Adrenal gland (tissue), 9 donors: ENCODE measurements at regions not wholly inside any gene's neighbourhood (a gene's known extent, or its start where the extent isn't known, plus 50 kb on each side); places are given as distances from the start of the nearest gene placed in this dataset.

Experiments used
- DNase-seq, 7 donors: peaks; one replicate each; pipeline ENCODE4 v3.0.0-alpha.2; 2019 to 2020
- H3K27ac ChIP-seq, 5 donors: fragments of 200-600 bp; sonication (generic) in 4 of 5; 1 replicate in 3 of 5; 2 replicates in 2 of 5; pipeline versions ENCODE4 v1.5.1 to v1.8.0; 2016 to 2020; ENCODE audit warnings: mild to moderate bottlenecking in 1 of 5
- H3K27me3 ChIP-seq: fragments of 200-600 bp; 2 replicates; pipeline ENCODE4 v1.8.0; 2021
- H3K36me3 ChIP-seq, 2 donors: fragments of 200-600 bp; replicated peaks in 1 of 2; 1 replicate in 1 of 2; 2 replicates in 1 of 2; pipeline versions ENCODE4 v1.5.1 to v1.8.0; 2018 to 2022
- H3K4me1 ChIP-seq, 2 donors: fragments of 200-600 bp; replicated peaks in 1 of 2; 1 replicate in 1 of 2; 2 replicates in 1 of 2; pipeline versions ENCODE4 v1.5.1 to v1.8.0; 2018 to 2021
- H3K4me3 ChIP-seq, 4 donors: fragments of 200-600 bp; sonication (generic) in 3 of 4; one replicate each; pipeline ENCODE4 v1.5.1; 2016 to 2018
- H3K9me3 ChIP-seq, 3 donors: fragments of 200-600 bp; sonication (generic) in 1 of 3; replicated peaks in 1 of 3; 1 replicate in 2 of 3; 2 replicates in 1 of 3; pipeline versions ENCODE4 v1.5.1 to v1.8.0; 2016 to 2021
- POLR2A ChIP-seq, 2 donors: fragments of 450-650 bp; IDR thresholded peaks; one replicate each; pipeline ENCODE4 v1.6.1; 2017; ENCODE audit warnings: antibody characterized with exemption in 2 of 2, mild to moderate bottlenecking in 2 of 2, moderate library complexity in 1 of 2
- WGBS, 4 donors: extraction: QIAGEN DNeasy Blood & Tissue Kit in 2 of 4; methylation state at CpG; one replicate each; pipeline versions ENCODE4 v1.1.5 to v1.1.7; 2013 to 2017; 5-methylcytosine and 5-hydroxymethylcytosine counted together
- intact Hi-C, 2 donors: fragments of 100-400 bp; cut with DNase I; formaldehyde crosslinking; loops; one replicate each; pipeline versions ENCODE4 v1.14.1 to v1.15.0; 2022 to 2023
- TF ChIP-seq, protein P1 (sequence below), 6 experiments: fragments of 450-650 bp in 4 of 6; fragments of 200-600 bp in 2 of 6; sonication (generic) in 1 of 6; IDR thresholded peaks; 1 replicate in 5 of 6; 2 replicates in 1 of 6; pipeline versions ENCODE4 v1.5.1 to v1.8.0; 2016 to 2021; ENCODE audit warnings: antibody characterized with exemption in 6 of 6, mild to moderate bottlenecking in 2 of 6, moderate library complexity in 1 of 6
- donor health status: healthy with polysubstance abuse.
- donor health status: Bipolar disorder and iron deficiency.
- donor health status: DM: yes; HTN: yes; CAD: no.
- donor health status: DM: no; HTN: no; CAD: no.
- donor health status: DM: no; HTN: no; CAD: no.

DNA sequence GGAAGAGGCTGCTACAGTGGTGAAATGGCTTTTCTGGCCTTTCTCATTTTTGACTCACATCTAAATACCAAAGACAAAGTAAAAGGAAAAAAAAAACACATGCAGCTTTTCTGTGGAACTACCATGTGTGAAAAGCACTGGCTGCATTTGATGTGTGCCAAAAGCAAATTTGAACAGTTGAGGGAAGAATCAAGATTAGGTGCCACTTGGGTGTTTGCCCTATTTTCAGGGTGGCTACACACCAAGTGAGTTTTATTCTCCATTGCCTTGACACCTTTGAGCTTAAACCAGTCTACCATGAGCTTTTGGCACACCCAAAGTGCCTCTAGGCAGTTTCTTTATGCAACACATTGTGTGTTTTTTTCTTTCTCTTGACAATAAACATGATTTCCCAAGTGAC, 423.9 kb downstream of the FAM133A start:
- Histone ChIP-seq H3K4me1 (no peaks in the 10 kb centered on the region), H3K9me3 (no peaks in the 10 kb centered on the region), H3K4me3 (no peak overlapping the region), H3K27me3 (peaks cover 14% of the 10 kb centered on the region), H3K27ac (no peak overlapping the region), H3K36me3 (no peaks in the 10 kb centered on the region)
- TF ChIP-seq, protein P1, sequence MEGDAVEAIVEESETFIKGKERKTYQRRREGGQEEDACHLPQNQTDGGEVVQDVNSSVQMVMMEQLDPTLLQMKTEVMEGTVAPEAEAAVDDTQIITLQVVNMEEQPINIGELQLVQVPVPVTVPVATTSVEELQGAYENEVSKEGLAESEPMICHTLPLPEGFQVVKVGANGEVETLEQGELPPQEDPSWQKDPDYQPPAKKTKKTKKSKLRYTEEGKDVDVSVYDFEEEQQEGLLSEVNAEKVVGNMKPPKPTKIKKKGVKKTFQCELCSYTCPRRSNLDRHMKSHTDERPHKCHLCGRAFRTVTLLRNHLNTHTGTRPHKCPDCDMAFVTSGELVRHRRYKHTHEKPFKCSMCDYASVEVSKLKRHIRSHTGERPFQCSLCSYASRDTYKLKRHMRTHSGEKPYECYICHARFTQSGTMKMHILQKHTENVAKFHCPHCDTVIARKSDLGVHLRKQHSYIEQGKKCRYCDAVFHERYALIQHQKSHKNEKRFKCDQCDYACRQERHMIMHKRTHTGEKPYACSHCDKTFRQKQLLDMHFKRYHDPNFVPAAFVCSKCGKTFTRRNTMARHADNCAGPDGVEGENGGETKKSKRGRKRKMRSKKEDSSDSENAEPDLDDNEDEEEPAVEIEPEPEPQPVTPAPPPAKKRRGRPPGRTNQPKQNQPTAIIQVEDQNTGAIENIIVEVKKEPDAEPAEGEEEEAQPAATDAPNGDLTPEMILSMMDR (IDR thresholded peaks at IDR 0.05) = no peak
- TF ChIP-seq POLR2A (IDR thresholded peaks at IDR 0.05) = no peak
- no peak for DNase-seq
- intact Hi-C loops = no loop called here

DNA sequence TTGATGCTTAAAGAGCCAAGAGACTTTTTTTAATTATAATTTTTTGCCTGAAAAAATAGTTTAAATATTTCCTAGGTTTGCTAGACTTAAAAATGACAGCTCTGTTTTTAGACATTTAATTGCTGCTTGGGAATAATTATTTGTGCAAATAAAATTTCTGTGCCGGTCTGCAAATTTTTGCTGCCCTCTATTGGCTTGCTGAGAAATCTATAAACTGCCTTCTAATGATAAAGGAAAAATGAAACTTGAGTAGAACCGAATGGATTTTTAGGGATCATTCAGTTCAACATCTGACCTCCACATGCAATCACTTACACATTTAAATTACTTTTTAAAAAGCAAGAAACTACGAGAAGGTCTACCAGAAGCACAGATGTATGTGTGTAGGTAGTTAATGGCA, 434.0 kb downstream of the FAM133A start:
- DNase-seq = no peak
- H3K4me1 ChIP-seq = no peaks in the 10 kb centered on the region
- WGBS, 4 donors = 17 to 27% (median 20%) methylated on average over 3 of the region's 3 CpGs
- no peaks in the 10 kb centered on the region for H3K36me3 ChIP-seq
- H3K9me3 ChIP-seq = no peaks in the 10 kb centered on the region
- intact Hi-C loops = no loop called here
- no peaks in the 10 kb centered on the region for H3K27me3 ChIP-seq
- no peak overlapping the region for H3K27ac ChIP-seq
- TF ChIP-seq, protein P1 (IDR thresholded peaks at IDR 0.05) = peak in 1 of 6 experiments; percentile 39
- no peak for TF ChIP-seq POLR2A (IDR thresholded peaks at IDR 0.05)
- H3K4me3 ChIP-seq = no peak overlapping the region

DNA sequence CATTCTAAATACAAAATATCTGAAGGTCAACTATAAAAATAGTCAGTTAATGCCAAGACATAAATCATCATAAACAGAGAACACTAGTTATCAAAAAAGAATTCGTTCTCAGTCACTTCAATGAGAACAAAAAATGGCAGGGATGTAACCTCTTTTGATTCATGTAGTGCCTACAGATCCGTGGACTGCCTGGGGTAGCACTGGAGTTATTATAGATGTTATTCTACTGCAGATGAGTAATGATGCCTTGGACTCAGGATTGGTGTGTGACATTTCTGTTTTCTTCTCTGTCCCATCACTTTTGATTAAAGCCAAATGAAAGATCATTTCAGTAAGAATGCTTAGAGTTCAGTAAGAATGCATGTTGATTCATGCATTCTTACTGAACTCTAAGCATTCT, 440.4 kb downstream of the FAM133A start:
- no peak overlapping the region for H3K27ac ChIP-seq
- intact Hi-C loops = no loop called here
- no peaks in the 10 kb centered on the region for H3K9me3 ChIP-seq
- no peak overlapping the region for H3K4me3 ChIP-seq
- H3K36me3 ChIP-seq = no peaks in the 10 kb centered on the region
- H3K27me3 ChIP-seq = no peaks in the 10 kb centered on the region
- 18 to 47% (median 31%) methylated on average over 2 of the region's 2 CpGs for WGBS, 4 donors
- no peaks in the 10 kb centered on the region for H3K4me1 ChIP-seq
- TF ChIP-seq, protein P1 (IDR thresholded peaks at IDR 0.05) = no peak
- TF ChIP-seq POLR2A (IDR thresholded peaks at IDR 0.05) = no peak
- no peak for DNase-seq

DNA sequence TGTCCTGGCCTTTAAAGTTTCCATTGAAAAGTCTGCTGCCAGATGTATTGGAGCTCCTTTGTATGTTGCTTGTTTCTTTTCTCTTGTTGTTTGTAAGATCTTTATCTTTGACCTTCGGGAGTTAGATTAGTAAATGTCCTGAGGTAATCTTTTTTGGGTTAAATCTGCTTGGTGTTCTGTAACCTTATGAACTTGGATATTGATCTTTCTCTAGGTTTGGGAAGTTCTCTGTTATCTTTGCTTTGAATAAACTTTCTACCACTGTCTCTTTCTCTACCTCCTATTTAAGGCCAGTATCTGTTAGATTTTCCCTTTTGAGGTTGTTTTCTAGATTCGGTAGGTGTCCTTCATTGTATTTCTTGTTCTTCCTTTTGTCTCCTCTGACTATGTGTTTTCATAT, 447.8 kb downstream of the FAM133A start:
- no peak for DNase-seq
- TF ChIP-seq, protein P1 (IDR thresholded peaks at IDR 0.05) = no peak
- no peak for TF ChIP-seq POLR2A (IDR thresholded peaks at IDR 0.05)
- H3K36me3 ChIP-seq = no peaks in the 10 kb centered on the region
- no peaks in the 10 kb centered on the region for H3K27me3 ChIP-seq
- WGBS, 4 donors = 25 to 50% (median 35%) methylated on average over 2 of the region's 2 CpGs
- H3K4me3 ChIP-seq = no peak overlapping the region
- no peaks in the 10 kb centered on the region for H3K9me3 ChIP-seq
- intact Hi-C loops = no loop called here
- H3K27ac ChIP-seq = no peak overlapping the region
- H3K4me1 ChIP-seq = no peaks in the 10 kb centered on the region
